Fibroblast of lung (primary cell): ENCODE measurements at regions not wholly inside any gene's neighbourhood (a gene's known extent, or its start where the extent isn't known, plus 50 kb on each side); places are given as distances from the start of the nearest gene placed in this dataset.

Experiments used
- CTCF ChIP-seq, 2 donors: IDR thresholded peaks in 1 of 2; conservative IDR thresholded peaks in 1 of 2; 1 replicate in 1 of 2; 2 replicates in 1 of 2; pipeline ENCODE4 v1.5.1; 2011 to 2012; ENCODE audit warnings: low read length in 2 of 2, control low read depth in 1 of 2, inconsistent platforms in 1 of 2, low read depth in 1 of 2, mild to moderate bottlenecking in 1 of 2
- EZH2 ChIP-seq: IDR thresholded peaks from 2 replicates; pipeline ENCODE4 v1.5.1; 2012; ENCODE audit warnings: low read length, control low read depth, mild to moderate bottlenecking; ENCODE audit errors: missing control alignments

GRCh38 chr4:163955288-163955687 is 460.8 kb downstream of the TMA16 start:
- TF ChIP-seq CTCF (conservative IDR thresholded peaks at IDR 0.05 in 1 of 2, IDR thresholded peaks at IDR 0.05 in 1 of 2; ENCODE audit: low read depth in 1 of 2, low read length in 2 of 2) = no peak
- TF ChIP-seq EZH2 = no peak
